ENCODE measurements at regions not wholly inside any gene's neighbourhood (a gene's known extent, or its start where the extent isn't known, plus 50 kb on each side); places are given as distances from the start of the nearest gene placed in this dataset.

- TF ChIP-seq ZBTB7A (IDR thresholded peaks at IDR 0.05; ENCODE audit: borderline replicate concordance, control insufficient read depth, low read depth, low read length), result no peak
- TF ChIP-seq ZBTB5 (IDR thresholded peaks at IDR 0.05), result no peak
- no peak for TF ChIP-seq EP300 (IDR thresholded peaks at IDR 0.05; ENCODE audit: low read length)
- no peak for TF ChIP-seq PKNOX1 (IDR thresholded peaks at IDR 0.05)
Measured at GRCh38 chrX:45986081-45986480, 559.1 kb downstream of the ZNF674 start.
